ENCODE measurements at regions not wholly inside any gene's neighbourhood (a gene's known extent, or its start where the extent isn't known, plus 50 kb on each side); places are given as distances from the start of the nearest gene placed in this dataset.

DNA sequence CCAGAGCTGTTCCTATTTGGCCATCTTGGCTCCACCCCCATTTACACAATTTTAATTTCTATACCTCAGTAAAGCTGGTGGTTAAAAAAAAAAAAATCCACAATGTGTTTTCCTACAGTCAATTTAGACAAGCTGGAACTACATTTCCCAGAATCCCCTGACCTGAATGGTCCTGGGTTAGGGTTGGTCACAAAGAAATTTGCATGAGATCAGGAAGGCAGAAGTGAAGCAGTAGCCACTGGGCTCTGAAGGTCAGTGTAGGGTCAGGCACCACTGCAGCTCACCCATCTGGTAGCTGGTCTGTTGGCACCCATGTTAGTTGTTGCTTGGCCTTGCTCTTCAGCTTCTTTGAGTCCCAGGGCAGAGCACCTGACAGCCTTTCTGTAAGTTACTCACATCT is 210.7 kb upstream of the API5 start:
- Mint-ChIP-seq H3K4me3 (ENCODE audit: low read depth) (no peak overlapping the region), H3K4me1 (ENCODE audit: low read depth) (no peaks in the 10 kb centered on the region), H3K27me3 (ENCODE audit: low read depth) (no peaks in the 10 kb centered on the region), H3K36me3 (ENCODE audit: low read depth) (no peaks in the 10 kb centered on the region), H3K27ac (no peak overlapping the region), H3K9me3 (peaks cover 12% of the 10 kb centered on the region)
- intact Hi-C loops (cut with micrococcal nuclease): no loop called here
- no peak for DNase-seq (ENCODE audit: low spot score)

- Mint-ChIP-seq H3K4me3 (ENCODE audit: low read depth) (no peak overlapping the region), H3K4me1 (ENCODE audit: low read depth) (no peaks in the 10 kb centered on the region), H3K36me3 (ENCODE audit: low read depth) (no peaks in the 10 kb centered on the region), H3K9me3 (no peaks in the 10 kb centered on the region), H3K27me3 (ENCODE audit: low read depth) (no peaks in the 10 kb centered on the region), H3K27ac (no peak overlapping the region)
- intact Hi-C loops (cut with micrococcal nuclease): no loop called here
- DNase-seq (ENCODE audit: low spot score): no peak
Measured at GRCh38 chr11:43116071-43116470, 195.7 kb upstream of the API5 start.

- Mint-ChIP-seq H3K4me1 (ENCODE audit: low read depth) (no peaks in the 10 kb centered on the region), H3K27me3 (ENCODE audit: low read depth) (no peaks in the 10 kb centered on the region), H3K36me3 (ENCODE audit: low read depth) (no peaks in the 10 kb centered on the region), H3K4me3 (ENCODE audit: low read depth) (no peak overlapping the region), H3K27ac (no peak overlapping the region), H3K9me3 (no peaks in the 10 kb centered on the region)
- DNase-seq (ENCODE audit: low spot score): no peak
- intact Hi-C loops (cut with micrococcal nuclease): no loop called here
Measured at GRCh38 chr11:43119275-43119970, 192.4 kb upstream of the API5 start.

DNA sequence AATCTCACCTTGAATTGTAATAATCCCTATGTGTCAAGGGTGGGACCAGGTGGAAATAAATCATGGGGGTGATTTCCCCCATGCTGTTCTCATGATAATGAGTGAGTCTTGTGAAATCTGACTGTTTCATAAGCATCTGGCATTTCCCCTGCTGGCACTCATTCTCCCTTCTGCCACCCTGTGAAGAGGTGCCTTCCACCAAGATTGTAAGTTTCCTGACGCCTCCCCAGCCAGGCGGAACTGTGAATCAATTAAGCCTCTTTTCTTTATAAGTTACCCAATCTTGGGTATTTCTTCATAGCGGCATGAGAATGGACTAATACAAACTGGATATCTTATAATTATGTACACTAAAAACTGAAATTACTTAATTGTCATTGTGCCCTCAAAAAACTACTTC is 189.2 kb upstream of the API5 start:
- intact Hi-C loops (cut with micrococcal nuclease): no loop called here
- no peak overlapping the region for H3K27ac Mint-ChIP-seq
- no peaks in the 10 kb centered on the region for H3K36me3 Mint-ChIP-seq (ENCODE audit: low read depth)
- no peaks in the 10 kb centered on the region for H3K4me1 Mint-ChIP-seq (ENCODE audit: low read depth)
- no peak overlapping the region for H3K4me3 Mint-ChIP-seq (ENCODE audit: low read depth)
- H3K9me3 Mint-ChIP-seq: no peaks in the 10 kb centered on the region
- DNase-seq (ENCODE audit: low spot score): no peak
- H3K27me3 Mint-ChIP-seq (ENCODE audit: low read depth): no peaks in the 10 kb centered on the region

DNA sequence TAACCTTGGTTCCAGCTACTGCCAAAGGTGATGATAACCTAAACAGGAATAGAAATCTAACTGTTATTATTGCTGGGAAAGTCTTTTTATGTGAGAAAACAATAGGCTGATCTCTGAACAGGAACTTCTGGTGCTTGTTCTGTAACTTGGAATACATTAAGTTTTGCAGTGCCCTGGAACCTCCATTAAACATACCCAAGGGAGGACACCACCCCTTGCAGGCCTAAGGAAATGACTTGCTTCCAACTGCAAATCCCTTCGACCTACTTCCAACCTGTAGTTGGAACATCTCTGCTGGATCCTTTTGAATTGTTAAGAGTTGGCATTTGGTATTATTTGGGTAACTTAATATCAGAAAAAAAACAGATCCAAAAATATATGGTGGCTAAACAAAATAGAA is 188.4 kb upstream of the API5 start:
- DNase-seq (ENCODE audit: low spot score): no peak
- no peaks in the 10 kb centered on the region for H3K36me3 Mint-ChIP-seq (ENCODE audit: low read depth)

DNA sequence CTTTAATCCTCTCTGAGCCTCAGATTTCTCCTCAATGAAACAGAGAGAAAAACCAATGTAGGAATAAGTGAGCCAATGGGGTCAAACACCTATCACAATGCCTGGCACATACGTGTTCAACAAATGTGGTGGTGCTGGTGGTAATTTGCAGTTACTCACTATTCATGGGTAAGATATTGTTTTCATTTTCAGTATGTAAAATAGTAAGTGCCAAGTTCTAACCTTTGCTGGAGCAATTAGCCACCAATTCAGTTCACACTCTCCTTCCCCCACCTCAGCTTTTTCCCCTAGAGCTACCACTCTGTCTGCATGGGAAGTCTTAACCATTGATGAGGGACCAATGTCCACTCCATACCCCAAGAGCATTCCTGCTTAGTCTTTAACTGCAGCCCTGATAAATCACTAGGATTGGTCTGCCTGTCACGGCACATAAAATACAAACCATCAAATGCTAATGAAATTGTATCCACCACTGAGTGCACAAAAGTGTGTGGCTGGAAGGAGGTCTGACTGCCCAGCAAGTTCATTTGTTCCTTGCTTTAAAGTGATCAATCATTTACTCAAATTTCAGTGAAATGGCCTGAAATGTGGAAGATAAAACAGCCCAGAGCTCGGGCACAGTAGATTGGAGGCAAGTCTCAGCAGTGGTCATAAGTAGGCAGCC is 187.4 kb upstream of the API5 start:
- DNase-seq (ENCODE audit: low spot score): no peak
- Mint-ChIP-seq H3K27me3 (ENCODE audit: low read depth) (no peaks in the 10 kb centered on the region), H3K4me3 (ENCODE audit: low read depth) (no peak overlapping the region), H3K9me3 (no peaks in the 10 kb centered on the region), H3K36me3 (ENCODE audit: low read depth) (no peaks in the 10 kb centered on the region), H3K4me1 (ENCODE audit: low read depth) (no peaks in the 10 kb centered on the region), H3K27ac (no peak overlapping the region)
- intact Hi-C loops (cut with micrococcal nuclease): no loop called here

More for the DNA sequence above, 188.4 kb upstream of the API5 start:
- Mint-ChIP-seq H3K27me3 (ENCODE audit: low read depth) (no peaks in the 10 kb centered on the region), H3K27ac (no peak overlapping the region), H3K4me1 (ENCODE audit: low read depth) (no peaks in the 10 kb centered on the region), H3K9me3 (no peaks in the 10 kb centered on the region), H3K4me3 (ENCODE audit: low read depth) (no peak overlapping the region)
- intact Hi-C loops (cut with micrococcal nuclease): no loop called here

- H3K4me3 Mint-ChIP-seq (ENCODE audit: low read depth): no peak overlapping the region
- intact Hi-C loops (cut with micrococcal nuclease): no loop called here
- H3K27ac Mint-ChIP-seq: no peak overlapping the region
- no peaks in the 10 kb centered on the region for H3K9me3 Mint-ChIP-seq
- no peaks in the 10 kb centered on the region for H3K4me1 Mint-ChIP-seq (ENCODE audit: low read depth)
- no peaks in the 10 kb centered on the region for H3K27me3 Mint-ChIP-seq (ENCODE audit: low read depth)
- no peak for DNase-seq (ENCODE audit: low spot score)
- no peaks in the 10 kb centered on the region for H3K36me3 Mint-ChIP-seq (ENCODE audit: low read depth)
Measured at GRCh38 chr11:43129329-43129728, 182.5 kb upstream of the API5 start.

- Mint-ChIP-seq H3K36me3 (ENCODE audit: low read depth) (no peaks in the 10 kb centered on the region), H3K27me3 (ENCODE audit: low read depth) (no peaks in the 10 kb centered on the region), H3K4me3 (ENCODE audit: low read depth) (no peak overlapping the region), H3K4me1 (ENCODE audit: low read depth) (no peaks in the 10 kb centered on the region), H3K27ac (no peak overlapping the region), H3K9me3 (no peaks in the 10 kb centered on the region)
- intact Hi-C loops (cut with micrococcal nuclease): no loop called here
- no peak for DNase-seq (ENCODE audit: low spot score)
Measured at GRCh38 chr11:43130616-43131015, 181.2 kb upstream of the API5 start.

GRCh38 chr11:43135966-43136534 is 175.7 kb upstream of the API5 start:
- no peaks in the 10 kb centered on the region for H3K4me1 Mint-ChIP-seq (ENCODE audit: low read depth)
- no peaks in the 10 kb centered on the region for H3K36me3 Mint-ChIP-seq (ENCODE audit: low read depth)
- no peak overlapping the region for H3K27ac Mint-ChIP-seq
- H3K9me3 Mint-ChIP-seq: no peaks in the 10 kb centered on the region
- no peak for DNase-seq (ENCODE audit: low spot score)
- no peaks in the 10 kb centered on the region for H3K27me3 Mint-ChIP-seq (ENCODE audit: low read depth)
- intact Hi-C loops (cut with micrococcal nuclease): no loop called here
- no peak overlapping the region for H3K4me3 Mint-ChIP-seq (ENCODE audit: low read depth)

DNA sequence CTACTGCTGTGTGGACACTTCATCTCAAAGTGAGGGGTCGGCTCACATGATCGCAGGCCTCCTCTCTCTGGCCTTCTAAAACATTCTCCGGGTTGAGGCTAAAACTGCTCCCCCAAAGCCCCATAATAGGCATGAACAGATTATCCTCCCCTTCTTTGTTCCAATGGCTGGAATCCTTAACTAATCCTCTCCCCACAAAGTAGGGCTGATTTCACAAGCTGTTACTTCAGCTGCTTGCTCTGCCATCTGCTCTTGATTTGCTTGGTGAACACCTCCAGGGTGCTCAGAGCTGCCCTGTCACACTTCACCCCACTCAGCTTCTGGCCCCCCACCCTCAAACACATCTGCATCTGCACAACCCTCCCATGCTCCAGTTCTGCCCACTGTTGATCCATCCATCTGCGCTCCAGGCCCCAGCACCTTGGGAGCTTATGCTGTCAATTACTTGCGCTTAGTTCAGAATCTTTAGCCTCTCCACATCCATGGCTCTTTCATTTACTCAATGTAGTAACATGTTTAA is 173.1 kb upstream of the API5 start:
- intact Hi-C loops (cut with micrococcal nuclease): no loop called here
- Mint-ChIP-seq H3K9me3 (peaks cover 6% of the 10 kb centered on the region), H3K36me3 (ENCODE audit: low read depth) (no peaks in the 10 kb centered on the region), H3K4me3 (ENCODE audit: low read depth) (no peak overlapping the region), H3K4me1 (ENCODE audit: low read depth) (no peaks in the 10 kb centered on the region), H3K27me3 (ENCODE audit: low read depth) (no peaks in the 10 kb centered on the region), H3K27ac (no peak overlapping the region)
- no peak for DNase-seq (ENCODE audit: low spot score)

- intact Hi-C loops (cut with micrococcal nuclease): no loop called here
- DNase-seq (ENCODE audit: low spot score): no peak
- H3K4me1 Mint-ChIP-seq (ENCODE audit: low read depth): peaks cover 11% of the 10 kb centered on the region
- peak overlapping the region; percentile 38 for H3K27ac Mint-ChIP-seq
- H3K4me3 Mint-ChIP-seq (ENCODE audit: low read depth): no peak overlapping the region
- H3K9me3 Mint-ChIP-seq: peaks cover 6% of the 10 kb centered on the region
- H3K36me3 Mint-ChIP-seq (ENCODE audit: low read depth): no peaks in the 10 kb centered on the region
- no peaks in the 10 kb centered on the region for H3K27me3 Mint-ChIP-seq (ENCODE audit: low read depth)
Measured at GRCh38 chr11:43145653-43146052, 166.1 kb upstream of the API5 start.

- intact Hi-C loops (cut with micrococcal nuclease): no loop called here
- H3K27me3 Mint-ChIP-seq (ENCODE audit: low read depth): no peaks in the 10 kb centered on the region
- peaks cover 6% of the 10 kb centered on the region for H3K4me1 Mint-ChIP-seq (ENCODE audit: low read depth)
Measured at GRCh38 chr11:43150697-43151096, 161.1 kb upstream of the API5 start.

DNA sequence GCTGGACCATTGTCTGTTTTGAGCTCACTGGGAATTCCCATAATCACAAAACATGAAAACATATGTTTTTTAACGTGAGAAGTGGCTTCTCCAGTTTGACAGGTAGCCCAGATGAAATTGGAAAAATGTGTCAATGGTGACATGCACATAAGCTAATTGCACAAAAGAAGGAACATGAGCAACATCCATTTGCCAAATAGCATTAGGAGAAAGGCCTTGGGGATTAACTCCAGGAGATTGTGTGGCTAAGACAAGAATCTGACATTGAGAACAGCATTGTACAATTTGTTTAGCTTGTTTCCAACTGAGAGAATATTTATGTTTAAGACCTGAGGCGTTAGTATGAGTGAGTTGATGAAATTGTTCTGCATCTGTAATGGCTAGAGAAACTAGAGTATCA is 147.0 kb upstream of the API5 start:
- intact Hi-C loops (cut with micrococcal nuclease): no loop called here
- Mint-ChIP-seq H3K4me3 (ENCODE audit: low read depth) (no peak overlapping the region), H3K27me3 (ENCODE audit: low read depth) (no peaks in the 10 kb centered on the region), H3K36me3 (ENCODE audit: low read depth) (no peaks in the 10 kb centered on the region), H3K4me1 (ENCODE audit: low read depth) (no peaks in the 10 kb centered on the region), H3K9me3 (peaks cover 6% of the 10 kb centered on the region), H3K27ac (no peak overlapping the region)
- no peak for DNase-seq (ENCODE audit: low spot score)

More at GRCh38 chr11:43150697-43151096, 161.1 kb upstream of the API5 start:
- Mint-ChIP-seq H3K9me3 (no peaks in the 10 kb centered on the region), H3K36me3 (ENCODE audit: low read depth) (no peaks in the 10 kb centered on the region), H3K27ac (no peak overlapping the region), H3K4me3 (ENCODE audit: low read depth) (no peak overlapping the region)
- no peak for DNase-seq (ENCODE audit: low spot score)

Measured in activated T-helper 2 cell treated with anti-CD3 and anti-CD28 coated beads, Interferon-gamma antibody, Interleukin-2, Interleukin-4, amounts not matched to agents 10 μg/mL and 5 μg/mL and 100 μg/mL, durations not matched to agents 14 hours and 24 hours and 36 hours (primary cell).